ENCODE measurements at regions not wholly inside any gene's neighbourhood (a gene's known extent, or its start where the extent isn't known, plus 50 kb on each side); places are given as distances from the start of the nearest gene placed in this dataset.
A peak's percentile ranks its signal among the peaks of the same experiment; 100 is the strongest.

DNA sequence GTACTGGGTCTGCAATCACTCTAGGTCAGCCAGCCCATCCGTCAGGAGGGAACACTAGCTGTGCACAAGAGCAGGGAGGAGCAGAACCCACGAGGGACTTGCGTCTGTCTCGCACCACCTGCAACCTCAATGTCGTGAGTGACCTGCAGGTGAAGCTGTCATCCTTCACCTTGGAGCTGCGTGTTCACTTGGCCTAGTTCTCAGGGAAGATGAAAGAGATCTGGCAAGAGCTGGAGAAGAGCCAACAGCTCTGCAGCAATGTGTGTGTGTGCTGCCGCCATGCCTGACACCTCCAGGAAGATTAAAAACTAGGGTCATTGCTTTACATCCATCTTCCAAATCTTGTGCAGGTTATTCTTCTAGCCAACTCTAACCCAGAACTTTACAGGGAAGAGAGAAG lies 117.6 kb upstream of the MRI1 start:
- TF ChIP-seq, protein P1, sequence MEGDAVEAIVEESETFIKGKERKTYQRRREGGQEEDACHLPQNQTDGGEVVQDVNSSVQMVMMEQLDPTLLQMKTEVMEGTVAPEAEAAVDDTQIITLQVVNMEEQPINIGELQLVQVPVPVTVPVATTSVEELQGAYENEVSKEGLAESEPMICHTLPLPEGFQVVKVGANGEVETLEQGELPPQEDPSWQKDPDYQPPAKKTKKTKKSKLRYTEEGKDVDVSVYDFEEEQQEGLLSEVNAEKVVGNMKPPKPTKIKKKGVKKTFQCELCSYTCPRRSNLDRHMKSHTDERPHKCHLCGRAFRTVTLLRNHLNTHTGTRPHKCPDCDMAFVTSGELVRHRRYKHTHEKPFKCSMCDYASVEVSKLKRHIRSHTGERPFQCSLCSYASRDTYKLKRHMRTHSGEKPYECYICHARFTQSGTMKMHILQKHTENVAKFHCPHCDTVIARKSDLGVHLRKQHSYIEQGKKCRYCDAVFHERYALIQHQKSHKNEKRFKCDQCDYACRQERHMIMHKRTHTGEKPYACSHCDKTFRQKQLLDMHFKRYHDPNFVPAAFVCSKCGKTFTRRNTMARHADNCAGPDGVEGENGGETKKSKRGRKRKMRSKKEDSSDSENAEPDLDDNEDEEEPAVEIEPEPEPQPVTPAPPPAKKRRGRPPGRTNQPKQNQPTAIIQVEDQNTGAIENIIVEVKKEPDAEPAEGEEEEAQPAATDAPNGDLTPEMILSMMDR (conservative IDR thresholded peaks at IDR 0.05; ENCODE audit: low read length) = no peak
- no peak for DNase-seq (ENCODE audit: low read depth)
- H3K4me3 ChIP-seq (ENCODE audit: low read length) = no peak overlapping the region

DNA sequence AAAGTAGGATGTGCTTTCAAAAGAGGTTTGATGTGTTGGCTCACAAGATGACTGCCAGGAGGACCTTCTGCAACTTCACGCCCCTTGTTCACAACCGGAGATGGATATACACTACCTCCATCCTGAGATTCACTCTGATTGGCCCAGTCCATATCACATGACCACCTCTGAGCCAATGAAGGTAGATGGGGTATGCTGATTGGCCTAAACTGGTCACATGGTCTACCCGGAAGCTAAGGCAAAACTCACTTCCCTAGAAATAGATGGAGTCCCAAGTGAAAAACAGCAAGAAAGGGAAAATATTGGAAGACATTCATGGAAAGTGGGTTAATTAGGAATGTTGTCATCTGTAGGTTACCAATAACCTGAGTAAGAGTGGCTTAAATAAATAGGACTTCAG lies 119.7 kb upstream of the MRI1 start:
- DNase-seq (ENCODE audit: low read depth) = no peak
- H3K4me3 ChIP-seq (ENCODE audit: low read length) = no peak overlapping the region
- TF ChIP-seq, protein P1 (conservative IDR thresholded peaks at IDR 0.05; ENCODE audit: low read length) = no peak

DNA sequence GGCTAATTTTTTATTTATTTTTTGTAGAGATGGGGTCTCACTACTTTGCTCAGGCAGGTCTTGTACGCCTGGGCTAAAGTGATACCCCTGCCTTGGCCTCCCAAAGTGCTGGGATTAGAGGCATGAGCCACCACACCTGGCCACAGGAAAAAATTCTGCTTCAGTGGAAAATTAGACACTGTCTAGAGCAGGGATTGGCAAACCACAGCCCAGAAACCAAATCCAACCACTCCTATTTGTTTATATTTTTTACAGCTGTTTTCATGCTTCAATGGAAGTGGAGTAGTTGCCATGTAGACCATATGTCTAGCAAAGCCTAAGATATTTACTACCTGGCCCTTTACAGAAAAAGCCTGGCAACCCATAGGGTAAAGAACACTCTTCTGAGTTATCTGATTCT lies 123.7 kb upstream of the MRI1 start:
- TF ChIP-seq, protein P1 (conservative IDR thresholded peaks at IDR 0.05; ENCODE audit: low read length) = no peak
- no peak overlapping the region for H3K4me3 ChIP-seq (ENCODE audit: low read length)
- DNase-seq (ENCODE audit: low read depth) = no peak

DNA sequence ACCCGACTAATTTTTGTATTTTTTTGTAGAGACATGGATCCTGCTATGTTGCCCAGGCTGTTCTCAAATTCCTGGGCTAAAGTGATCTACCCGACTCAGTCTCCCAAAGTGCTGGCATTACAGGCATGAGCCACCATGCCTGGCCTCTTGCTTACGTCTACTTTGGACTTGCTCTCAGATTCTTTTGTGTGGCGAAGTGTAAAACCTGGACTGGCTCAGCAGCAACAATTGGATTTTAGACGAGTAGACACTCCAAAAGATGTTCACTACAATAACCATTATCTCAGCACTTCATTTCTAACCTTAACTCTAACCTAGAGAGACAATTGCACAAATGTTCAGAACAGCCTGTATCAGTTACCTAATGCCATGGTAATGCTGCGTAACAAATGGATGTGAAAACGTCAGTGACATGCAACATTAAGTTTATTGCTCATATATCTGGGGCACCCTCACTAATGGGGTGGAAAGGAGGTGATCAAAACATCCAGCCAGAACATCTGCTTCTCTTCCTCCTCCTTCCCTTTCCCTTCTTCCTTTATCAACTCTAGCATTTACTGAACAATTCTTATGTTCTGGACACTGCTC lies 124.9 kb upstream of the MRI1 start:
- DNase-seq (ENCODE audit: low read depth) = no peak
- H3K4me3 ChIP-seq (ENCODE audit: low read length) = no peak overlapping the region
- TF ChIP-seq, protein P1 (conservative IDR thresholded peaks at IDR 0.05; ENCODE audit: low read length) = no peak

DNA sequence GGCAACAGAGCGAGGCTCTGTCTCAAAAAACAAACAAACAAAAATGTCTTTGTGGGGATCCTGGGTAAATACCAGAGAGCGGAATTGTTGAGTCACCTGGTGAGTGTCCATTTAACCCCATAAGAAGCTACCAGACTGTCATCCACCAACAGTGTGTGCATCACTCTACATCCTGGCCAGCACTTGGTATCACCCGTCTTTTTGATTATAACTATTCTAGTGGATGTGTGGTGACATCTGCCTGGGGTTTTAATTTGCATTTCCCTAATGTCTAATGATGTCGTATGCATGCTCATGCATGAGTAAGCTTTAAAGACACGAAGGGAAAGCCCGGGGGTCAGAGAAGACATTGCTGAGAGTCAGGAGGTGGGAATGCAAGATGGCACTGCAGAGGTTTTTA lies 126.7 kb upstream of the MRI1 start:
- DNase-seq (ENCODE audit: low read depth) = peak; percentile 34
- H3K4me3 ChIP-seq (ENCODE audit: low read length) = no peak overlapping the region
- TF ChIP-seq, protein P1 (conservative IDR thresholded peaks at IDR 0.05; ENCODE audit: low read length) = no peak

DNA sequence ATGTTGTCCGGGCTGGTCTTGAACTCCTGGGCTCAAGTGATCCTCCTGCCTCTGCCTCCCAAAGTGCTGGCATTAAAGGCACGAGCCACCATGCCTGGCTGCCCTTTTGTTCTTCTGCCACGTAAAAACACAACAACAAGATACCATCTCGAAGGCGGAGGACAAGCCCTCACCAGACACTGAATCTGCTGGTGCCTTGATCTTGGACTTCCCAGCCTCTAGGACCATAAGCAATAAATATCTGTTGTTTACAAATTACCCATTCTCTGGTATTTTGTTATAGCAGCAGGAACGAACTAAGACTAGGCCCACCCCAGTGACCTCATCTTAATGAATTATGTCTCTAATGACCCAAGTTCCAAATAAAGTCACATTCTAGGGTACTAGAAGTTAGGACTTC lies 128.4 kb upstream of the CACNA1A start:
- no peak for DNase-seq (ENCODE audit: low read depth)
- no peak overlapping the region for H3K4me3 ChIP-seq (ENCODE audit: low read length)
- TF ChIP-seq, protein P1 (conservative IDR thresholded peaks at IDR 0.05; ENCODE audit: low read length) = no peak

DNA sequence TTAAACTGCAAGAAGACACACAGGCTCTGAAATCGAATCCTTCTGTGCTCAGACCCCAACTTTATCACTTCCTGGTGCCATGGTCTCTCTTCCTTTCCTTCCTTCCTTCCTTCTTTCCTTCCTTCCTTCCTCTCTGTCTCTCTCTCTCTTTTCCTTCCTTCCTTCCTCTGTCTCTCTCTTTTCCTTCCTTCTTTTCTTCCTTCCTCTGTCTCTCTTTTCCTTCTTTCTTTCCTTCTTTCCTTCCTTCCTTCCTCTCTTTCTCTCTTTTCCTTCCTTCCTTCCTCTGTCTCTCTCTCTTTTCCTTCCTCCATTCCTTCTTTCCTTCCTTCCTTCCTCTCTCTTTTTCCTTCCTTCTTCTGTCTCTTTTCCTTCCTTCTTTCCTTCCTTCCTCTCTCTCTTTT lies 127.2 kb upstream of the CACNA1A start:
- TF ChIP-seq, protein P1 (conservative IDR thresholded peaks at IDR 0.05; ENCODE audit: low read length) = no peak
- H3K4me3 ChIP-seq (ENCODE audit: low read length) = no peak overlapping the region
- DNase-seq (ENCODE audit: low read depth) = no peak
